ENCODE measurements at regions not wholly inside any gene's neighbourhood (a gene's known extent, or its start where the extent isn't known, plus 50 kb on each side); places are given as distances from the start of the nearest gene placed in this dataset.
"Not testable (repeated sequence)": the region's sequence is repeated elsewhere in the genome, so short reads cannot be mapped to it uniquely, and the experiment has no call there.

- no peak overlapping the region for H3K27ac Mint-ChIP-seq
- H3K27me3 Mint-ChIP-seq (ENCODE audit: low read depth) = peaks cover 21% of the 10 kb centered on the region
- H3K4me3 Mint-ChIP-seq = no peak overlapping the region
- no peak for TF ChIP-seq CTCF (IDR thresholded peaks at IDR 0.05; ENCODE audit: unreplicated experiment in 3 of 3)
- H3K9me3 Mint-ChIP-seq = peaks cover 24% of the 10 kb centered on the region
- H3K36me3 Mint-ChIP-seq (ENCODE audit: low read depth) = no peaks in the 10 kb centered on the region
- H3K4me1 Mint-ChIP-seq = no peaks in the 10 kb centered on the region
Measured at GRCh38 chr20:4625687-4626086, 60.6 kb upstream of the PRNP start.

- not testable (repeated sequence) for H3K4me3 Mint-ChIP-seq; H3K27ac Mint-ChIP-seq; H3K36me3 Mint-ChIP-seq (ENCODE audit: low read depth); H3K4me1 Mint-ChIP-seq
- Mint-ChIP-seq H3K9me3 (peaks cover 30% of the 10 kb centered on the region), H3K27me3 (ENCODE audit: low read depth) (peaks cover 26% of the 10 kb centered on the region)
Measured at GRCh38 chr20:4624675-4625336, 61.5 kb upstream of the PRNP start.

GRCh38 chr20:4619144-4619543 lies 67.1 kb upstream of the PRNP start:
- Mint-ChIP-seq H3K9me3 (peaks cover 31% of the 10 kb centered on the region), H3K4me1 (peaks cover 20% of the 10 kb centered on the region), H3K27me3 (ENCODE audit: low read depth) (peaks cover 53% of the 10 kb centered on the region)
- H3K27ac Mint-ChIP-seq; H3K4me3 Mint-ChIP-seq; H3K36me3 Mint-ChIP-seq (ENCODE audit: low read depth): not testable (repeated sequence)

- H3K9me3 Mint-ChIP-seq = peaks cover 24% of the 10 kb centered on the region
- peaks cover 33% of the 10 kb centered on the region for H3K4me1 Mint-ChIP-seq
- no peak overlapping the region for H3K27ac Mint-ChIP-seq
- H3K4me3 Mint-ChIP-seq = no peak overlapping the region
- no peaks in the 10 kb centered on the region for H3K36me3 Mint-ChIP-seq (ENCODE audit: low read depth)
- TF ChIP-seq CTCF (IDR thresholded peaks at IDR 0.05; ENCODE audit: unreplicated experiment in 3 of 3) = no peak
- H3K27me3 Mint-ChIP-seq (ENCODE audit: low read depth) = peaks cover 47% of the 10 kb centered on the region
Measured at GRCh38 chr20:4617484-4617883, 68.8 kb upstream of the PRNP start.

- H3K4me1 Mint-ChIP-seq = peaks cover 35% of the 10 kb centered on the region
- no peaks in the 10 kb centered on the region for H3K36me3 Mint-ChIP-seq (ENCODE audit: low read depth)
- peaks cover 20% of the 10 kb centered on the region for H3K9me3 Mint-ChIP-seq
- no peak for TF ChIP-seq CTCF (IDR thresholded peaks at IDR 0.05; ENCODE audit: unreplicated experiment in 3 of 3)
- H3K27ac Mint-ChIP-seq = no peak overlapping the region
- H3K4me3 Mint-ChIP-seq = no peak overlapping the region
- peaks cover 44% of the 10 kb centered on the region for H3K27me3 Mint-ChIP-seq (ENCODE audit: low read depth)
Measured at GRCh38 chr20:4617019-4617418, 69.2 kb upstream of the PRNP start.

GRCh38 chr20:4613718-4614620 lies 72.3 kb upstream of the PRNP start:
- Mint-ChIP-seq H3K4me3 (peak overlapping the region in 1 of 3 experiments; percentile 15), H3K4me1 (peaks cover 40% of the 10 kb centered on the region), H3K9me3 (peaks cover 6% of the 10 kb centered on the region), H3K27me3 (ENCODE audit: low read depth) (peaks cover 28% of the 10 kb centered on the region), H3K27ac (peak overlapping the region; percentile 30 to 75 (median 66)), H3K36me3 (ENCODE audit: low read depth) (no peaks in the 10 kb centered on the region)
- TF ChIP-seq CTCF (IDR thresholded peaks at IDR 0.05; ENCODE audit: unreplicated experiment in 3 of 3) = peak in 1 of 3 experiments; percentile 8
